Coronary artery (tissue), 2 donors: ENCODE measurements at regions not wholly inside any gene's neighbourhood (a gene's known extent, or its start where the extent isn't known, plus 50 kb on each side); places are given as distances from the start of the nearest gene placed in this dataset.

Experiments
- DNase-seq: peaks from one replicate; pipeline ENCODE4 v3.0.0-alpha.2; 2017; ENCODE audit warnings: low spot score
- H3K27ac ChIP-seq, 2 donors: fragments of 200-600 bp; sonication (generic); one replicate each; pipeline ENCODE4 v1.5.1; 2016 to 2019
- H3K4me3 ChIP-seq: fragments of 200-600 bp; sonication (generic); 2 replicates; pipeline ENCODE4 v1.5.1; 2016; ENCODE audit warnings: mild to moderate bottlenecking, moderate library complexity
- CTCF ChIP-seq: fragments of 200-600 bp; sonication (generic); IDR thresholded peaks from one replicate; pipeline ENCODE4 v1.5.1; 2019; ENCODE audit warnings: antibody characterized with exemption

DNA sequence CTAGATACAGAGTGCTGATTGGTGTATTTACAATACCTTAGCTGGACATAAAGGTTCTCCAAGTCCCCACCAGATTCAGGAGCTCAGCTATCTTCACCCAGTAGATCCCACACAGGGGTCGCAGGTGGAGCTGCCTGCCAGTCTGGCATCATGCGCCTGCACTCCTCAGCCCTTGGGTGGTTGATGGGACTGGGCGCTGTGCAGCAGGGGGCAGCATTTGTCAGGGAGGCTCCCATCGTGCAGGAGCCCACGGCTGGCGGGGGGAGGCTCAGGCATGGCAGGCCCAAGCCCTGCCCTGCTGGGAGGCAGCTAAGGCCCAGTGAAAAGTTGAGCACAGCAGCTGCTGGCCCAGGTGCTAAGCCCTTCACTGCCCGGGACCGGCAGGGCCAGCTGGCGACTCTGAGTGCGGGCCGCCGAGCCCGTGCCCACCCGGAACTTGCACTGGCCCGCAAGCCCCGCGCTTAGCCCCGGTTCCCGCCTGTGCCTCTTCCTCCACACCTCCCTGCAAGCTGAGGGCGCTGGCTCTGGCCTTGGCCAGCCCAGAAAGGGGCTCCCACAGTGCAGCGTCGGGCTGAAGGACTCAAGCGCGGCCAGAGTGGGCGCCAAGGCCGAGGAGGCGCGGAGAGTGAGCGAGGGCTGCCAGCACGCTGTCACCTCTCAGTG lies 314.1 kb upstream of the ATP10B start:
- Histone ChIP-seq H3K4me3 (no peak overlapping the region), H3K27ac (no peak overlapping the region)
- no peak for DNase-seq
- TF ChIP-seq CTCF = no peak

GRCh38 chr5:161157925-161158324 lies 305.9 kb upstream of the ATP10B start:
- DNase-seq = no peak

DNA sequence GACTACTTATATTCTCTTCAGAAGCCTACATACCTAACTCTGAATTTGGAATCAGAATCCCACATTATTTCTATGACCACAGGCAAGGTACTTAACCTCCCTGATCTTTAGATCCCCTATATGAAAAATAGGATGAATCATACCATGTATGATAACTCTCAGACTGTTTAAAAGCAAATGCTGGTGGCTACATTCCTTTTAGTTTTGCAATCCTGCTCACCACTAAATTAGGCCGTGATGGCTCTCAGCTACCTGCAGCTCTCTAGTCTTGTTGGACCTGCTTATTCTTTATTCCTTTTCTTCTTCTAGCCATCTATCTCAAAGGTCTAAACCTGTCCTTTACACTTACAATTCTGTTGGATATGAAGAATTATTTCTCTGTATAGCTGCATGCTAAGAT lies 303.4 kb upstream of the ATP10B start:
- TF ChIP-seq CTCF = no peak
- Histone ChIP-seq H3K4me3 (no peak overlapping the region), H3K27ac (no peak overlapping the region)

More at GRCh38 chr5:161157925-161158324, 305.9 kb upstream of the ATP10B start:
- Histone ChIP-seq H3K27ac (no peak overlapping the region), H3K4me3 (no peak overlapping the region)
- TF ChIP-seq CTCF = no peak

GRCh38 chr5:161152415-161152940 lies 300.5 kb upstream of the ATP10B start:
- Histone ChIP-seq H3K27ac (no peak overlapping the region), H3K4me3 (no peak overlapping the region)
- DNase-seq = no peak
- TF ChIP-seq CTCF = no peak

More for the DNA sequence above, 303.4 kb upstream of the ATP10B start:
- DNase-seq = no peak

DNA sequence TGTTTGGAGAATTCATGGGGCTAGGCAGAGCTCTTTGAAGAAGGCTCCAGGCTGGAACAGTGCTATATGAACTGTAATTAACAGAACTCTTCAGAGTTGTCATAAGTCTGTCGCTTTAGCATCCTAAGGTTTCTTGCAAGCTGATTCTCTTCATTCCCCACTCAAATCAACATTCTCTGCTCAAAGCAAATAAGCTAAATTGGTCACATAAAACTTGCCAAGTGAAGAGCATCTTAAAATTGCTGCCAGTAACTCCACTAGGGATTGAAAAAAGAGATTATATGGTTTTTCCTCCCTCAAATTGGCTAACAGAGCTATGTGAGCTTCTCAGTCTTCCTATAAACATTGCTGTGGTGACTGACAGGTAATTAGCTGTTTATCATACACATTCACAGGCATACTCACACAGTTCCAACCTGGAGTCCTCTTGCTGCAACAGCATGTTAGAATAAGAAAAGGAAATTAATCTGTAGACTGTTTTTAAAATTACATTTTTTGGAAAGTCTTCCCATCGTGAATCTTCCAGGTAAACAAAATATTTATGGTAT lies 298.5 kb upstream of the ATP10B start:
- Histone ChIP-seq H3K27ac (no peak overlapping the region), H3K4me3 (no peak overlapping the region)
- TF ChIP-seq CTCF = no peak
- DNase-seq = no peak

DNA sequence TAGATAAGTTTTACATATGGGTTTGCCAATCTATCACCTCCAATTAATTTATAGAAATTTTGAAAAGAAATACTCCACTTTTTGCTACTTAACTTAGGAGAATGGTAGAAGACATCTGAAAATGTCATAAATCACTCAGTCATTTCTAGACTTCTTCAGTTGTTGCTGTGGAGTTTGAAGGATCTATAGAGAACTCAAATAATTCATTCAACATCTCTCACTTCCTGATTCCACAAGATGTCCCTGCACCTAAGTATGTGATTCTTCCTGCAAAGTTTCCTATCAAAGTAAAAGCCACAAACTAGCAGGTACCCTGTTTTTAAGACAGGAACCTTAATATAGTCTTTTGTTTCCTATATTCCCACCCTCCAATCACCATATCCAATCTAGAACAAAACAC lies 297.1 kb upstream of the ATP10B start:
- no peak overlapping the region for H3K27ac ChIP-seq
- H3K4me3 ChIP-seq = no peak overlapping the region
- no peak for DNase-seq
- TF ChIP-seq CTCF = no peak
